HG02970 (cell line): ENCODE measurements at regions not wholly inside any gene's neighbourhood (a gene's known extent, or its start where the extent isn't known, plus 50 kb on each side); places are given as distances from the start of the nearest gene placed in this dataset.
"Not testable (repeated sequence)": the region's sequence is repeated elsewhere in the genome, so short reads cannot be mapped to it uniquely, and the experiment has no call there.

Experiments
- ATAC-seq: cut with Tn5 transposase; IDR thresholded peaks from one replicate; pipeline ENCODE4 v1.9.1; 2021; ENCODE audit warnings: mild to moderate bottlenecking, moderate library complexity, moderate number of reproducible peaks; ENCODE audit not compliant: unreplicated experiment, low FRiP score

- no peak for ATAC-seq
Measured at GRCh38 chr10:90224791-90225566, 523.6 kb downstream of the KIF20B start.

GRCh38 chr10:90226517-90226916 is 525.1 kb downstream of the KIF20B start:
- ATAC-seq, result no peak

- no peak for ATAC-seq
Measured at GRCh38 chr10:90227217-90227656, 525.8 kb downstream of the KIF20B start.

- no peak for ATAC-seq
Measured at GRCh38 chr10:90227786-90228185, 526.4 kb downstream of the KIF20B start.

- no peak for ATAC-seq
Measured at GRCh38 chr10:90229486-90229885, 528.1 kb downstream of the KIF20B start.

- not testable (repeated sequence) for ATAC-seq
Measured at GRCh38 chr10:90233805-90234204, 532.4 kb downstream of the KIF20B start.

- no peak for ATAC-seq
Measured at GRCh38 chr10:90245623-90246022, 544.2 kb downstream of the KIF20B start.

- not testable (repeated sequence) for ATAC-seq
Measured at GRCh38 chr10:90250784-90251183, 549.4 kb downstream of the KIF20B start.

- no peak for ATAC-seq
Measured at GRCh38 chr10:90269699-90270098, 568.3 kb downstream of the KIF20B start.

GRCh38 chr10:90274721-90275468 is 573.5 kb downstream of the KIF20B start:
- ATAC-seq, result no peak

GRCh38 chr10:90276894-90277475 is 575.6 kb downstream of the KIF20B start:
- ATAC-seq, result no peak

- ATAC-seq, result no peak
Measured at GRCh38 chr10:90286406-90286805, 571.4 kb downstream of the HTR7 start.

- no peak for ATAC-seq
Measured at GRCh38 chr10:90286941-90287340, 570.9 kb downstream of the HTR7 start.

- ATAC-seq, result no peak
Measured at GRCh38 chr10:90288391-90288933, 569.4 kb downstream of the HTR7 start.

- ATAC-seq, result no peak
Measured at GRCh38 chr10:90289037-90289436, 568.8 kb downstream of the HTR7 start.

GRCh38 chr10:90293616-90294015 is 564.2 kb downstream of the HTR7 start:
- no peak for ATAC-seq

GRCh38 chr10:90294821-90295540 is 562.9 kb downstream of the HTR7 start:
- not testable (repeated sequence) for ATAC-seq

- ATAC-seq, result not testable (repeated sequence)
Measured at GRCh38 chr10:90302031-90302430, 555.8 kb downstream of the HTR7 start.

- no peak for ATAC-seq
Measured at GRCh38 chr10:90302758-90303481, 554.9 kb downstream of the HTR7 start.

GRCh38 chr10:90304533-90304932 is 553.3 kb downstream of the HTR7 start:
- ATAC-seq, result no peak
